Left lung (tissue), 4 donors: ENCODE measurements at regions not wholly inside any gene's neighbourhood (a gene's known extent, or its start where the extent isn't known, plus 50 kb on each side); places are given as distances from the start of the nearest gene placed in this dataset.

ENCODE experiments used
- ATAC-seq: fragments of 200-7000 bp; cut with Tn5 transposase; one replicate; pipeline ENCODE4 v1.9.1; 2020; ENCODE audit warnings: moderate library complexity
- DNase-seq, 4 donors: peaks; one replicate each; pipeline ENCODE4 v3.0.0-alpha.2; 2013 to 2020
- H3K27ac ChIP-seq, 2 donors: fragments of 200-600 bp; sonication (generic) in 1 of 2; one replicate each; pipeline versions ENCODE4 v1.5.0 to v1.8.0; 2020 to 2021
- H3K27me3 ChIP-seq, 2 donors: fragments of 200-600 bp; sonication (generic) in 1 of 2; one replicate each; pipeline versions ENCODE4 v1.5.0 to v1.8.0; 2020 to 2021
- H3K36me3 ChIP-seq, 2 donors: fragments of 200-600 bp; sonication (generic) in 1 of 2; one replicate each; pipeline versions ENCODE4 v1.5.0 to v1.8.0; 2020 to 2021
- H3K4me1 ChIP-seq, 2 donors: fragments of 200-600 bp; one replicate each; pipeline ENCODE4 v1.8.0; 2021
- H3K4me3 ChIP-seq, 2 donors: fragments of 200-600 bp; sonication (generic) in 1 of 2; one replicate each; pipeline versions ENCODE4 v1.5.0 to v1.8.0; 2020 to 2021; ENCODE audit warnings: mild to moderate bottlenecking in 1 of 2
- H3K9me3 ChIP-seq, 2 donors: fragments of 200-600 bp; sonication (generic) in 1 of 2; one replicate each; pipeline versions ENCODE4 v1.5.0 to v1.8.0; 2020 to 2021
- CTCF ChIP-seq, 2 donors: fragments of 200-600 bp; sonication (generic) in 1 of 2; IDR thresholded peaks; one replicate each; pipeline versions ENCODE4 v1.5.0 to v1.8.0; 2021; ENCODE audit warnings: antibody characterized with exemption in 2 of 2
- intact Hi-C, 2 donors: fragments of 100-400 bp; cut with DNase I; formaldehyde crosslinking; loops; one replicate each; pipeline versions ENCODE4 v1.11.2 to v1.14.2; 2022
- donor health status: DM: no; HTN: yes; CAD: no.
- donor health status: DM: no; HTN: no; CAD: no.

- no peaks in the 10 kb centered on the region for H3K9me3 ChIP-seq
- ATAC-seq: no peak
- intact Hi-C loops: no loop called here
- no peak overlapping the region for H3K4me3 ChIP-seq
- DNase-seq: no peak
- H3K36me3 ChIP-seq: no peaks in the 10 kb centered on the region
- H3K27me3 ChIP-seq: peaks cover 0 to 15% of the 10 kb centered on the region in 2 donors
- H3K4me1 ChIP-seq: no peaks in the 10 kb centered on the region
- H3K27ac ChIP-seq: no peak overlapping the region
- no peak for TF ChIP-seq CTCF (IDR thresholded peaks at IDR 0.05)
Observed at GRCh38 chr10:70960783-70961570, 72.6 kb upstream of the PCBD1 start.

- Histone ChIP-seq H3K4me3 (no peak overlapping the region), H3K36me3 (no peaks in the 10 kb centered on the region), H3K9me3 (no peaks in the 10 kb centered on the region), H3K4me1 (no peaks in the 10 kb centered on the region), H3K27me3 (peaks cover 0 to 12% of the 10 kb centered on the region in 2 donors), H3K27ac (no peak overlapping the region)
- DNase-seq (no peak), ATAC-seq (no peak)
- TF ChIP-seq CTCF (IDR thresholded peaks at IDR 0.05): no peak
- intact Hi-C loops: no loop called here
Observed at GRCh38 chr10:70962686-70963085, 74.3 kb upstream of the PCBD1 start.

- no peak for ATAC-seq
- Histone ChIP-seq H3K9me3 (no peaks in the 10 kb centered on the region), H3K4me1 (no peaks in the 10 kb centered on the region), H3K4me3 (no peak overlapping the region), H3K36me3 (no peaks in the 10 kb centered on the region), H3K27me3 (peaks cover 0 to 12% of the 10 kb centered on the region in 2 donors), H3K27ac (no peak overlapping the region)
- intact Hi-C loops: no loop called here
- no peak for DNase-seq
- TF ChIP-seq CTCF (IDR thresholded peaks at IDR 0.05): no peak
Observed at GRCh38 chr10:70963271-70963670, 74.9 kb upstream of the PCBD1 start.

GRCh38 chr10:70964245-70964644, 75.9 kb upstream of the PCBD1 start:
- H3K36me3 ChIP-seq: no peaks in the 10 kb centered on the region
- peaks cover 0 to 12% of the 10 kb centered on the region in 2 donors for H3K27me3 ChIP-seq
- no peak for TF ChIP-seq CTCF (IDR thresholded peaks at IDR 0.05)
- intact Hi-C loops: no loop called here
- H3K9me3 ChIP-seq: no peaks in the 10 kb centered on the region
- H3K27ac ChIP-seq: no peak overlapping the region
- no peaks in the 10 kb centered on the region for H3K4me1 ChIP-seq
- DNase-seq (no peak), ATAC-seq (no peak)
- no peak overlapping the region for H3K4me3 ChIP-seq

GRCh38 chr10:70964881-70965280, 76.5 kb upstream of the PCBD1 start:
- no peak for TF ChIP-seq CTCF (IDR thresholded peaks at IDR 0.05)
- no peak overlapping the region for H3K27ac ChIP-seq
- no peaks in the 10 kb centered on the region for H3K9me3 ChIP-seq
- intact Hi-C loops: no loop called here
- DNase-seq (no peak), ATAC-seq (no peak)
- H3K4me1 ChIP-seq: no peaks in the 10 kb centered on the region
- H3K27me3 ChIP-seq: peaks cover 0 to 12% of the 10 kb centered on the region in 2 donors
- H3K4me3 ChIP-seq: no peak overlapping the region
- H3K36me3 ChIP-seq: no peaks in the 10 kb centered on the region
